BE2C (cell line): ENCODE measurements at regions not wholly inside any gene's neighbourhood (a gene's known extent, or its start where the extent isn't known, plus 50 kb on each side); places are given as distances from the start of the nearest gene placed in this dataset.

ENCODE experiments used
- DNase-seq: peaks from one replicate; pipeline ENCODE4 v3.0.0-alpha.2; 2020
- H3K27me3 ChIP-seq: fragments of 250-450 bp; sonication (Bioruptor Pico); 2 replicates; pipeline ENCODE4 v1.5.1; 2020; ENCODE audit warnings: mild to moderate bottlenecking
- H3K36me3 ChIP-seq: fragments of 250-450 bp; sonication (Bioruptor Pico); 2 replicates; pipeline ENCODE4 v1.5.1; 2020; ENCODE audit warnings: mild to moderate bottlenecking
- H3K4me1 ChIP-seq: fragments of 250-450 bp; sonication (Bioruptor Pico); 2 replicates; pipeline ENCODE4 v1.5.1; 2020
- H3K4me3 ChIP-seq: 2 replicates; pipeline ENCODE4 v1.5.1; 2011; ENCODE audit warnings: low read depth, low read length
- H3K9me3 ChIP-seq: fragments of 250-450 bp; sonication (Bioruptor Pico); 2 replicates; pipeline ENCODE4 v1.5.1; 2020
- TF ChIP-seq, protein P1 (sequence below): IDR thresholded peaks from 2 replicates; pipeline ENCODE4 v1.5.1; 2012; ENCODE audit warnings: mild to moderate bottlenecking, low read depth, low read length

DNA sequence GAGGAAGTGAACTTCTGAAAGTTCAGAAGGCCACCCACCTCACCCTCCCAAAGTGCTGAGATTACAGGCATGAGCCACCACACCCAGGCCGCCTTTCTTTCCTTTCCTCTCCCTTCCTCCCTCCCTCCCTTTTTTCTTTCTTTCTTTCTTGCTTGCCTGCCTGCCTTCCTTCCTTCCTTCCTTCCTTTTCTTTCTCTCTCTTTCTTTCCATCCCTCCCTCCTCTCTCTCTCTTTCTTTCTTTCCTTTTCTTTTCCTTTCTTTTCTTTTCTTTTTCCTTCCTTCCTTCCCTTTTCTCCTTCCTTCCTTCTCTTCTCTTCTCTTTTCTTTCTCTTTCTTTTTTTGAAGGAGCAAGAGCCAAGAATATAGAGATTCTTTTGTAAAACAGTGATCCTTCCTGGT lies 208.3 kb upstream of the HMGA2 start:
- Histone ChIP-seq H3K4me3 (no peak overlapping the region), H3K9me3 (no peaks in the 10 kb centered on the region), H3K4me1 (no peaks in the 10 kb centered on the region), H3K36me3 (no peaks in the 10 kb centered on the region), H3K27me3 (no peaks in the 10 kb centered on the region)
- no peak for DNase-seq
- TF ChIP-seq, protein P1, sequence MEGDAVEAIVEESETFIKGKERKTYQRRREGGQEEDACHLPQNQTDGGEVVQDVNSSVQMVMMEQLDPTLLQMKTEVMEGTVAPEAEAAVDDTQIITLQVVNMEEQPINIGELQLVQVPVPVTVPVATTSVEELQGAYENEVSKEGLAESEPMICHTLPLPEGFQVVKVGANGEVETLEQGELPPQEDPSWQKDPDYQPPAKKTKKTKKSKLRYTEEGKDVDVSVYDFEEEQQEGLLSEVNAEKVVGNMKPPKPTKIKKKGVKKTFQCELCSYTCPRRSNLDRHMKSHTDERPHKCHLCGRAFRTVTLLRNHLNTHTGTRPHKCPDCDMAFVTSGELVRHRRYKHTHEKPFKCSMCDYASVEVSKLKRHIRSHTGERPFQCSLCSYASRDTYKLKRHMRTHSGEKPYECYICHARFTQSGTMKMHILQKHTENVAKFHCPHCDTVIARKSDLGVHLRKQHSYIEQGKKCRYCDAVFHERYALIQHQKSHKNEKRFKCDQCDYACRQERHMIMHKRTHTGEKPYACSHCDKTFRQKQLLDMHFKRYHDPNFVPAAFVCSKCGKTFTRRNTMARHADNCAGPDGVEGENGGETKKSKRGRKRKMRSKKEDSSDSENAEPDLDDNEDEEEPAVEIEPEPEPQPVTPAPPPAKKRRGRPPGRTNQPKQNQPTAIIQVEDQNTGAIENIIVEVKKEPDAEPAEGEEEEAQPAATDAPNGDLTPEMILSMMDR: no peak

DNA sequence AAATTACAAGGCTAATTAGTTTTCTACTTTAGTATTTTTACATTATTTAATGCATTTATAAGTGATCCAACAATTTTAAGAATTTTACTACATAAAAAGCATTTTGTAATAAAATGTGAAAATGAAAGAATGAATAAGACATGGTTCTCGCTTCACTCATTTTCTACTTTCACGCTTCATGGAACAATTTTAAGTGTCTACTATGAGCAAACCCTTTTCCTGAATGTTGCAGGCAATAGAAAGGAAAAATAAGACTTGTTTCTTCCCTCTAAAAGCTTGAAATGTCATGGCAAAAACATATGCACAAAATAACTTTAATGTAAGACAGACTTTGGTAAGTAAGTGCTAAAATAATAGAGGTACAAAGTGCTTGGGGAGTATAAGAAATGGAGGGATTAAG lies 205.7 kb upstream of the HMGA2 start:
- H3K4me3 ChIP-seq: no peak overlapping the region
- no peak for DNase-seq
- no peaks in the 10 kb centered on the region for H3K9me3 ChIP-seq
- no peaks in the 10 kb centered on the region for H3K4me1 ChIP-seq
- H3K27me3 ChIP-seq: no peaks in the 10 kb centered on the region
- TF ChIP-seq, protein P1: no peak
- no peaks in the 10 kb centered on the region for H3K36me3 ChIP-seq

DNA sequence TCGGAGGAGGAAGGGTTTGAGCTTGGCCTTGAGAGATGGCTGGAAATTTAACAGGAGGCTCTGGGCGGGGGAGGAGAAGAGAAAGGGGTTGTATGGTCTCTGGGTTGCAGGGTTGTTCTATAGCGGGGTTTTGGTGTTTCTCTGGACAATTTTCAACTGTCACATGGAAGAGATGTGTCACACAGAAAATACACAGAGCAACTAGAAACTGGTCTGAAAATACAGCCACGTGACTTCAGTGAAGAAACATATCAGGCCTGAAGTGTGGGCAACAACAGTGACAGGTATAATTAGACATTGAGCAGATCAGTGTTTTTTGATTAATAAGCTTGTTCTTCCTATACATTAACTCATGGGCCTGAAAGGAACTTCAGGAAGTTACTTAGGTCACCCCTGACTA lies 205.3 kb upstream of the HMGA2 start:
- Histone ChIP-seq H3K27me3 (no peaks in the 10 kb centered on the region), H3K9me3 (no peaks in the 10 kb centered on the region), H3K36me3 (no peaks in the 10 kb centered on the region), H3K4me3 (no peak overlapping the region), H3K4me1 (no peaks in the 10 kb centered on the region)
- TF ChIP-seq, protein P1: no peak
- DNase-seq: no peak

- Histone ChIP-seq H3K4me1 (no peaks in the 10 kb centered on the region), H3K36me3 (no peaks in the 10 kb centered on the region), H3K9me3 (no peaks in the 10 kb centered on the region), H3K4me3 (no peak overlapping the region), H3K27me3 (no peaks in the 10 kb centered on the region)
- no peak for DNase-seq
- TF ChIP-seq, protein P1: no peak
These were observed 204.2 kb upstream of the HMGA2 start for GRCh38 chr12:65620046-65620445.

- Histone ChIP-seq H3K4me1 (no peaks in the 10 kb centered on the region), H3K36me3 (no peaks in the 10 kb centered on the region), H3K27me3 (no peaks in the 10 kb centered on the region), H3K4me3 (no peak overlapping the region), H3K9me3 (no peaks in the 10 kb centered on the region)
- DNase-seq: no peak
- TF ChIP-seq, protein P1: no peak
These were observed 202.2 kb upstream of the HMGA2 start for GRCh38 chr12:65622056-65622455.

GRCh38 chr12:65623507-65623906 lies 200.8 kb upstream of the HMGA2 start:
- Histone ChIP-seq H3K9me3 (no peaks in the 10 kb centered on the region), H3K36me3 (no peaks in the 10 kb centered on the region), H3K4me3 (no peak overlapping the region), H3K4me1 (no peaks in the 10 kb centered on the region), H3K27me3 (no peaks in the 10 kb centered on the region)
- no peak for DNase-seq
- TF ChIP-seq, protein P1: no peak
